CD4-positive, alpha-beta T cell (primary cell): ENCODE measurements at regions not wholly inside any gene's neighbourhood (a gene's known extent, or its start where the extent isn't known, plus 50 kb on each side); places are given as distances from the start of the nearest gene placed in this dataset.

ENCODE experiments used
- ATAC-seq: fragments of 200-7000 bp; cut with Tn5 transposase; one replicate; pipeline ENCODE4 v1.10.0; 2022; ENCODE audit warnings: mild to moderate bottlenecking; ENCODE audit not compliant: poor library complexity
- CTCF ChIA-PET: fragments of 350-600 bp; sonication (Branson Sonifier 250); formaldehyde crosslinking; loops from one replicate; lab custom pipeline; 2021; ENCODE audit warnings: antibody characterized with exemption, inconsistent platforms; lab: Charles Lee
- POLR2A ChIA-PET: fragments of 350-600 bp; sonication (Branson Sonifier 250); formaldehyde crosslinking; loops from one replicate; lab custom pipeline; 2021; ENCODE audit warnings: antibody characterized with exemption, inconsistent platforms; lab: Charles Lee
- DNase-seq, 14 experiments: peaks; one replicate each; pipeline ENCODE4 v3.0.0-alpha.2; 2013 to 2020; ENCODE audit warnings: mixed read lengths in 2 of 14
- H3K27ac ChIP-seq, 2 donors: one replicate each; pipeline versions ENCODE4 v1.5.1 to v1.7.0; 2013; ENCODE audit warnings: low read length in 2 of 2, low read depth in 1 of 2, mild to moderate bottlenecking in 1 of 2
- H3K27me3 ChIP-seq, 2 experiments: 1 replicate in 1 of 2; 2 replicates in 1 of 2; pipeline versions ENCODE4 v1.6.1 to v1.7.0; 2013; ENCODE audit warnings: low read length in 2 of 2, control low read depth in 1 of 2, mild to moderate bottlenecking in 1 of 2, moderate library complexity in 1 of 2; ENCODE audit not compliant: insufficient read depth in 2 of 2, control insufficient read depth in 1 of 2
- H3K36me3 ChIP-seq: one replicate; pipeline ENCODE4 v1.6.1; 2013; ENCODE audit warnings: low read length, control low read depth; ENCODE audit not compliant: insufficient read depth
- H3K4me1 ChIP-seq: one replicate; pipeline ENCODE4 v1.6.1; 2013; ENCODE audit warnings: low read length, control low read depth; ENCODE audit not compliant: insufficient read depth
- H3K4me3 ChIP-seq: one replicate; pipeline ENCODE4 v1.5.1; 2013; ENCODE audit warnings: mild to moderate bottlenecking, low read length, moderate library complexity
- H3K9me3 ChIP-seq, 2 experiments: 1 replicate in 1 of 2; 2 replicates in 1 of 2; pipeline versions ENCODE4 v1.6.1 to v1.7.0; 2013; ENCODE audit warnings: low read length in 2 of 2, mild to moderate bottlenecking in 2 of 2, control low read depth in 1 of 2, moderate library complexity in 1 of 2; ENCODE audit not compliant: control insufficient read depth in 1 of 2, insufficient read depth in 1 of 2
- H3K27ac Mint-ChIP-seq: one replicate; pipeline ENCODE4 v1.8.0; 2020; ENCODE audit warnings: mixed read lengths
- H3K27me3 Mint-ChIP-seq: one replicate; pipeline ENCODE4 v1.8.0; 2021; ENCODE audit warnings: mixed read lengths
- H3K36me3 Mint-ChIP-seq: one replicate; pipeline ENCODE4 v1.8.0; 2021; ENCODE audit warnings: low read depth, mixed read lengths
- H3K4me1 Mint-ChIP-seq: one replicate; pipeline ENCODE4 v1.8.0; 2021; ENCODE audit warnings: low read depth, mixed read lengths
- H3K4me3 Mint-ChIP-seq: one replicate; pipeline ENCODE4 v1.8.0; 2020; ENCODE audit warnings: mild to moderate bottlenecking, mixed read lengths
- H3K9me3 Mint-ChIP-seq: one replicate; pipeline ENCODE4 v1.8.0; 2020; ENCODE audit warnings: mixed read lengths
- intact Hi-C, 2 experiments: fragments of 100-400 bp; cut with DNase I in 1 of 2; cut with micrococcal nuclease in 1 of 2; formaldehyde crosslinking; loops; one replicate each; pipeline versions ENCODE4 v1.15.1 to v1.9.0; 2023 to 2025; cut with DNase I, micrococcal nuclease
- TF ChIP-seq, protein P1 (sequence below): fragments of 200-600 bp; IDR thresholded peaks from one replicate; pipeline ENCODE4 v1.8.0; 2022; ENCODE audit warnings: antibody characterized with exemption, mild to moderate bottlenecking

DNA sequence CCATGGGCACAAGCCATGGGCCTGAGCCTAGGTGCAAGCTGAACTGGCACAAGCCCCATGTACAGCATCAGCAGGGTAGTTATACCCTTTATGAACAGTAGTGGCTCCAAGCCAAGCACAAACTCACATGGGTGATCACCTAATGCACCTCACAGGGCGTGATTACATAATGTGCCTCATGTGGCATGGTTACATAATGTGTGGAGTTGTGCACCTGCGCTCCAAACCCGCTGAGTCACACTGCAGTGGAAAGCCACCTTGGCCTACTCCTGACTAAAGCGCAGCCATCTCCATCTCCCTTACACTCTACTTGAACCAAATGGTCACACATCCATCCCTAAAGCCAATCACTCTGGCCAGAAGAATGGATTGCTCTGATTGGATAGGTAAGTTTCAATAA, 279.7 kb downstream of the MBD2 start:
- Histone ChIP-seq H3K27ac (no peak overlapping the region), H3K36me3 (no peaks in the 10 kb centered on the region), H3K4me1 (no peaks in the 10 kb centered on the region), H3K9me3 (peaks cover 13 to 15% of the 10 kb centered on the region in 2 experiments), H3K27me3 (no peaks in the 10 kb centered on the region), H3K4me3 (no peak overlapping the region)
- DNase-seq (peak in 2 of 14 experiments; percentile 6 to 7), ATAC-seq (no peak)
- no peaks in the 10 kb centered on the region for H3K36me3 Mint-ChIP-seq
- no peak overlapping the region for H3K4me3 Mint-ChIP-seq
- ChIA-PET CTCF (no interaction called here), POLR2A (no interaction called here)
- intact Hi-C loops = no loop called here
- TF ChIP-seq, protein P1, sequence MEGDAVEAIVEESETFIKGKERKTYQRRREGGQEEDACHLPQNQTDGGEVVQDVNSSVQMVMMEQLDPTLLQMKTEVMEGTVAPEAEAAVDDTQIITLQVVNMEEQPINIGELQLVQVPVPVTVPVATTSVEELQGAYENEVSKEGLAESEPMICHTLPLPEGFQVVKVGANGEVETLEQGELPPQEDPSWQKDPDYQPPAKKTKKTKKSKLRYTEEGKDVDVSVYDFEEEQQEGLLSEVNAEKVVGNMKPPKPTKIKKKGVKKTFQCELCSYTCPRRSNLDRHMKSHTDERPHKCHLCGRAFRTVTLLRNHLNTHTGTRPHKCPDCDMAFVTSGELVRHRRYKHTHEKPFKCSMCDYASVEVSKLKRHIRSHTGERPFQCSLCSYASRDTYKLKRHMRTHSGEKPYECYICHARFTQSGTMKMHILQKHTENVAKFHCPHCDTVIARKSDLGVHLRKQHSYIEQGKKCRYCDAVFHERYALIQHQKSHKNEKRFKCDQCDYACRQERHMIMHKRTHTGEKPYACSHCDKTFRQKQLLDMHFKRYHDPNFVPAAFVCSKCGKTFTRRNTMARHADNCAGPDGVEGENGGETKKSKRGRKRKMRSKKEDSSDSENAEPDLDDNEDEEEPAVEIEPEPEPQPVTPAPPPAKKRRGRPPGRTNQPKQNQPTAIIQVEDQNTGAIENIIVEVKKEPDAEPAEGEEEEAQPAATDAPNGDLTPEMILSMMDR = no peak
- peaks cover 6% of the 10 kb centered on the region for H3K9me3 Mint-ChIP-seq
- H3K27me3 Mint-ChIP-seq = peaks cover 3% of the 10 kb centered on the region
- no peak overlapping the region for H3K27ac Mint-ChIP-seq
- H3K4me1 Mint-ChIP-seq = no peaks in the 10 kb centered on the region

DNA sequence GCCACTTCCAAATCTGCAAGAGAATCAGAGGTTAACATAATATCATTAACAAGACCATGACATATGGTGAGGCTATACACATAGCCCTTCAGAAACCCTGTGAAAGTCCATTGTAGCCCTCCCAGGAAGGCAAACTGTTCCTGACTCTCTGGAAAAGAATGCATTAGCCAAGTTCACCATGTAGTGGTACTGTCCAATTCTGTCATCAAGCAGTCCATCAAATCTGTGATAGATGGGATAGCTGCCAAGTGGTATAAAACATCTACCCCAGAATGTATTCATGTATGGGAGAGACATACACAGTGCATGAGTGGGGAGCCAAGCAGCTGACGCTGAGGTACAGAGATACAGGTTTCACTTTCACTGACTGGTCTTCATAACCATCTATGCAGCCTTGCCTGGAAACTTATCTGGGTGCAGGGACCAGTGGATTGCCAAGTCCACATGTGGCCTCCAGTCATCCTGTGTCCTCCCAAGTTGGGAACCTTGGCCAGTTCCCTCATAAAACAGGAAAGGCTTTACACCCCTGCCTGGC, 281.1 kb downstream of the MBD2 start:
- TF ChIP-seq, protein P1 = no peak

DNA sequence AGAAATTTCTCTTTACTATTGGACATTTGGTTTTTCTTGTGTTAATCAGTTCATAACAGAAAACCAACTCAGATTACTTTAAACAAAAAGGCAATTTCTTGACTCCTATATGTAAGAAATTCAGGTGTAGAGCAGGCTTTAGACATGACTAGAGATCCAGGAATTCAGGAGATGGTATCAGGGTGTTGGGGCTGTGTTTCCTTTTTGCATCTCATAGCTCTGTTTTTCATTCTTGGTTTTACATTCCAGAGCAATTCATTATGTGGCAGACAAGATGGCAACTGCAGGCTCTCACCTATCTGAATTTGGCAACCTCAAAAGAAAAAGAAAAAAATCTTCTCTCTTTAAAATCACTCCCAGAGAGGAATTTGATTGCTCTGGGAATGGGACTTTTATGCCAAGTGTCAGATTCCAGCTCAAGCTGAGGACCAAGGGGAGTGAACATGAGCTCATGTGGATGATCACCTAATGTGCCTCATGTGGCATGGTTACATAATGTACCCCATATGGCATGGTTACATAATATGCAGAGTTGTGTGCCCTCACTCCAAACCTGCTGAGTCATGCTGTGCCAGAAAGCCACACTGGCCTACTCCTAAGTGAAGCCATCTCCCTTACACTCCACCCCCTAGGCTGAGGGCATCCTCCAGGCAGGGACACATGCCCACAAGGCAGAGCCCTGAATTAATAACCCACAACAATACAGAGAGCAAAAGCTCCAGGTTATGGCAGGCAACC, 282.7 kb downstream of the MBD2 start:
- Histone ChIP-seq H3K27me3 (no peaks in the 10 kb centered on the region), H3K27ac (no peak overlapping the region), H3K4me1 (no peaks in the 10 kb centered on the region), H3K36me3 (no peaks in the 10 kb centered on the region), H3K4me3 (no peak overlapping the region), H3K9me3 (peaks cover 13 to 15% of the 10 kb centered on the region in 2 experiments)
- TF ChIP-seq, protein P1 = no peak
- intact Hi-C loops = no loop called here
- H3K4me1 Mint-ChIP-seq = no peaks in the 10 kb centered on the region
- H3K36me3 Mint-ChIP-seq = no peaks in the 10 kb centered on the region
- DNase-seq = no peak
- CTCF ChIA-PET = no interaction called here
- no peak overlapping the region for H3K27ac Mint-ChIP-seq
- no peak overlapping the region for H3K4me3 Mint-ChIP-seq
- peaks cover 4% of the 10 kb centered on the region for H3K9me3 Mint-ChIP-seq
- POLR2A ChIA-PET = no interaction called here
- no peak for ATAC-seq
- H3K27me3 Mint-ChIP-seq = no peaks in the 10 kb centered on the region

More for the DNA sequence above, 281.1 kb downstream of the MBD2 start:
- no peak for DNase-seq
- no peak overlapping the region for H3K27ac Mint-ChIP-seq
- ChIA-PET CTCF (no interaction called here), POLR2A (no interaction called here)
- H3K27ac ChIP-seq = no peak overlapping the region
- no peaks in the 10 kb centered on the region for H3K4me1 Mint-ChIP-seq
- H3K27me3 ChIP-seq = no peaks in the 10 kb centered on the region
- no peaks in the 10 kb centered on the region for H3K36me3 Mint-ChIP-seq
- H3K4me3 ChIP-seq = no peak overlapping the region
- peaks cover 6% of the 10 kb centered on the region for H3K9me3 Mint-ChIP-seq
- H3K4me3 Mint-ChIP-seq = no peak overlapping the region
- peaks cover 13 to 15% of the 10 kb centered on the region in 2 experiments for H3K9me3 ChIP-seq
- H3K4me1 ChIP-seq = no peaks in the 10 kb centered on the region
- intact Hi-C loops = no loop called here
- no peak for ATAC-seq
- H3K27me3 Mint-ChIP-seq = no peaks in the 10 kb centered on the region
- H3K36me3 ChIP-seq = no peaks in the 10 kb centered on the region
